ENCODE measurements at regions not wholly inside any gene's neighbourhood (a gene's known extent, or its start where the extent isn't known, plus 50 kb on each side); places are given as distances from the start of the nearest gene placed in this dataset.

- TF ChIP-seq, protein P1, sequence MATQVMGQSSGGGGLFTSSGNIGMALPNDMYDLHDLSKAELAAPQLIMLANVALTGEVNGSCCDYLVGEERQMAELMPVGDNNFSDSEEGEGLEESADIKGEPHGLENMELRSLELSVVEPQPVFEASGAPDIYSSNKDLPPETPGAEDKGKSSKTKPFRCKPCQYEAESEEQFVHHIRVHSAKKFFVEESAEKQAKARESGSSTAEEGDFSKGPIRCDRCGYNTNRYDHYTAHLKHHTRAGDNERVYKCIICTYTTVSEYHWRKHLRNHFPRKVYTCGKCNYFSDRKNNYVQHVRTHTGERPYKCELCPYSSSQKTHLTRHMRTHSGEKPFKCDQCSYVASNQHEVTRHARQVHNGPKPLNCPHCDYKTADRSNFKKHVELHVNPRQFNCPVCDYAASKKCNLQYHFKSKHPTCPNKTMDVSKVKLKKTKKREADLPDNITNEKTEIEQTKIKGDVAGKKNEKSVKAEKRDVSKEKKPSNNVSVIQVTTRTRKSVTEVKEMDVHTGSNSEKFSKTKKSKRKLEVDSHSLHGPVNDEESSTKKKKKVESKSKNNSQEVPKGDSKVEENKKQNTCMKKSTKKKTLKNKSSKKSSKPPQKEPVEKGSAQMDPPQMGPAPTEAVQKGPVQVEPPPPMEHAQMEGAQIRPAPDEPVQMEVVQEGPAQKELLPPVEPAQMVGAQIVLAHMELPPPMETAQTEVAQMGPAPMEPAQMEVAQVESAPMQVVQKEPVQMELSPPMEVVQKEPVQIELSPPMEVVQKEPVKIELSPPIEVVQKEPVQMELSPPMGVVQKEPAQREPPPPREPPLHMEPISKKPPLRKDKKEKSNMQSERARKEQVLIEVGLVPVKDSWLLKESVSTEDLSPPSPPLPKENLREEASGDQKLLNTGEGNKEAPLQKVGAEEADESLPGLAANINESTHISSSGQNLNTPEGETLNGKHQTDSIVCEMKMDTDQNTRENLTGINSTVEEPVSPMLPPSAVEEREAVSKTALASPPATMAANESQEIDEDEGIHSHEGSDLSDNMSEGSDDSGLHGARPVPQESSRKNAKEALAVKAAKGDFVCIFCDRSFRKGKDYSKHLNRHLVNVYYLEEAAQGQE (IDR thresholded peaks at IDR 0.05; ENCODE audit: low read depth) = no peak
Observed at GRCh38 chr5:130520211-130520610, 615.9 kb downstream of the CHSY3 start (continued).

DNA sequence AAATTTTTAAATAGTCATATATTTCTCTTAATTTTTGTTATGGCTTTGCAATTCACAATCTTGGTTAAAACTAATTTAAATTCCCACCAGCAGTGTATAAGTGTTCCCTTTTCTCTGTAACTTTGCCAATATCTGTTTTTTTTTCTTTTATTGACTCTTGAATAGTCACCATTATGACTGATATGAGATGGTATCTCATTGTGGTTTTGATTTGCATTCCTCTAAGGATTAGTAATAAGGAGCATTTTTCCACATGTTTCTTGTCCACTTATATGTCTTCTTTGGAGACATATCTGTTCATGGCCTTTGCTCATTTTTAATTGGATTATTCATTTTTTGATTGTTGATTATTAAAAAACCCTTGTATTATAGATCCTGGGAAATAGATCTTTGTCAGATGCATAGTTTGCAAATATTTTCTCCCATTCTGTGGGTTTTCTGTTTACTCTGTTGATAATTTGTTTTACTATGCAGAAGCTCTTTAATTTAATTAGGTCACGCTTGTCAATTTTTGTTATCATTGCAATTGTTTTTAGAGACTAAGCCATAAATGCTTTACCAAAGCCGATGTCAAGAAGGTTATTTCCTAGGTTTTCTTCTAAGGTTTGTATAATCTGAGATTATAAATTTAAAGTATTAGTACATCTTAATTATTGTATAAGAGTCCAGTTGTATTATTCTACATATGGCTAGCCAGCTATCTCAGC lies 610.9 kb downstream of the CHSY3 start:
- Histone ChIP-seq H3K4me1 (ENCODE audit: control insufficient read depth in 1 of 2, insufficient read depth in 2 of 2, low read length in 2 of 2) (peaks cover 11 to 17% of the 10 kb centered on the region in 2 experiments), H3K27me3 (ENCODE audit: insufficient read depth, low read length) (no peaks in the 10 kb centered on the region), H3K79me2 (ENCODE audit: insufficient read depth, low read length) (no peaks in the 10 kb centered on the region), H3K4me2 (ENCODE audit: low read length) (peak overlapping the region; percentile 45), H2AFZ (ENCODE audit: low read depth, low read length, poor library complexity, severe bottlenecking) (peak overlapping the region; percentile 63), H3K9me2 (ENCODE audit: insufficient read depth) (no peaks in the 10 kb centered on the region), H3K9me3 (ENCODE audit: control insufficient read depth in 1 of 2, insufficient read depth in 1 of 2, low read depth in 1 of 2, low read length in 2 of 2) (peaks cover 0 to 7% of the 10 kb centered on the region in 2 experiments; a peak in 1 of 4 replicates), H3K9ac (ENCODE audit: low read length) (no peak overlapping the region), H3K27ac (ENCODE audit: low read depth, low read length) (no peak overlapping the region), H3K4me3 (replicated peaks in 1 of 2; ENCODE audit: low read depth in 1 of 2, low read length in 2 of 2) (no peak overlapping the region), H4K20me1 (ENCODE audit: insufficient read depth) (no peaks in the 10 kb centered on the region), H3K36me3 (ENCODE audit: control insufficient read depth in 1 of 2, insufficient read depth in 2 of 2, low read length in 2 of 2) (no peaks in the 10 kb centered on the region)
- RAD21 ChIA-PET (ENCODE audit: low non-redundant PET in 1 of 2, low total read pairs in 2 of 2, uncharacterized antibody in 2 of 2, unreplicated experiment in 2 of 2) = no interaction called here
- CTCF ChIA-PET = no interaction called here
- peak; percentile 74 for DNase-seq (ENCODE audit: low read depth, low spot score)
- no TSS peak for BruUV-seq (replicated peaks)
- intact Hi-C loops (cut with micrococcal nuclease) = no loop called here
- POLR2A ChIA-PET = no interaction called here
- peak; percentile 85 for ATAC-seq
- TF ChIP-seq, protein P2, sequence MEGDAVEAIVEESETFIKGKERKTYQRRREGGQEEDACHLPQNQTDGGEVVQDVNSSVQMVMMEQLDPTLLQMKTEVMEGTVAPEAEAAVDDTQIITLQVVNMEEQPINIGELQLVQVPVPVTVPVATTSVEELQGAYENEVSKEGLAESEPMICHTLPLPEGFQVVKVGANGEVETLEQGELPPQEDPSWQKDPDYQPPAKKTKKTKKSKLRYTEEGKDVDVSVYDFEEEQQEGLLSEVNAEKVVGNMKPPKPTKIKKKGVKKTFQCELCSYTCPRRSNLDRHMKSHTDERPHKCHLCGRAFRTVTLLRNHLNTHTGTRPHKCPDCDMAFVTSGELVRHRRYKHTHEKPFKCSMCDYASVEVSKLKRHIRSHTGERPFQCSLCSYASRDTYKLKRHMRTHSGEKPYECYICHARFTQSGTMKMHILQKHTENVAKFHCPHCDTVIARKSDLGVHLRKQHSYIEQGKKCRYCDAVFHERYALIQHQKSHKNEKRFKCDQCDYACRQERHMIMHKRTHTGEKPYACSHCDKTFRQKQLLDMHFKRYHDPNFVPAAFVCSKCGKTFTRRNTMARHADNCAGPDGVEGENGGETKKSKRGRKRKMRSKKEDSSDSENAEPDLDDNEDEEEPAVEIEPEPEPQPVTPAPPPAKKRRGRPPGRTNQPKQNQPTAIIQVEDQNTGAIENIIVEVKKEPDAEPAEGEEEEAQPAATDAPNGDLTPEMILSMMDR (IDR thresholded peaks at IDR 0.05 in 2 of 3, conservative IDR thresholded peaks at IDR 0.05 in 1 of 3; ENCODE audit: borderline replicate concordance in 1 of 3, insufficient read depth in 1 of 3, low read depth in 2 of 3, low read length in 2 of 3) = 0 out of 6 replicates have a peak, but pooled peaks of 1 of the 3 experiments have one; percentile 1
- TF ChIP-seq EZH2phosphoT487 (IDR thresholded peaks at IDR 0.05; ENCODE audit: borderline replicate concordance) = no peak
- TF ChIP-seq SIN3A (IDR thresholded peaks at IDR 0.05; ENCODE audit: low read depth) = peak; percentile 42; the same call in 1 of the 2 replicates
- peak; percentile 82 for TF ChIP-seq SP1 (IDR thresholded peaks at IDR 0.05; ENCODE audit: low read depth)
- TF ChIP-seq, protein P3, sequence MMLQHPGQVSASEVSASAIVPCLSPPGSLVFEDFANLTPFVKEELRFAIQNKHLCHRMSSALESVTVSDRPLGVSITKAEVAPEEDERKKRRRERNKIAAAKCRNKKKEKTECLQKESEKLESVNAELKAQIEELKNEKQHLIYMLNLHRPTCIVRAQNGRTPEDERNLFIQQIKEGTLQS (IDR thresholded peaks at IDR 0.05) = 0 out of 2 replicates have a peak, but pooled peaks have one; percentile 55
- TF ChIP-seq ZNF274 (IDR thresholded peaks at IDR 0.05; ENCODE audit: low read depth, low read length) = no peak
- TF ChIP-seq, protein P1 (IDR thresholded peaks at IDR 0.05; ENCODE audit: low read depth) = no peak
- TF ChIP-seq RAD21 (IDR thresholded peaks at IDR 0.05; ENCODE audit: low read depth) = peak; percentile 29
- TF ChIP-seq CBX3 (IDR thresholded peaks at IDR 0.05; ENCODE audit: low read depth) = peak; percentile 78
- no peak for TF ChIP-seq TCF7L2 (IDR thresholded peaks at IDR 0.05; ENCODE audit: borderline replicate concordance, extremely low read depth, insufficient read depth, insufficient read length)
- peak; percentile 50 for TF ChIP-seq MAX (IDR thresholded peaks at IDR 0.05)
- TF ChIP-seq ELF1 (IDR thresholded peaks at IDR 0.05; ENCODE audit: borderline replicate concordance, low read depth) = no peak
- peak; percentile 95 for TF ChIP-seq FOSL1 (IDR thresholded peaks at IDR 0.05; ENCODE audit: low read depth)
- peak; percentile 83 for TF ChIP-seq JUND (IDR thresholded peaks at IDR 0.05)

Measured in HCT116 (cell line).